Dendritic cell treated with granulocyte-macrophage colony-stimulating factor and Interleukin-4, amounts not matched to agents 40 ng/mL and 50 ng/mL, for 4 days (primary cell): ENCODE measurements at regions not wholly inside any gene's neighbourhood (a gene's known extent, or its start where the extent isn't known, plus 50 kb on each side); places are given as distances from the start of the nearest gene placed in this dataset.

Source experiments
- H3K27ac Mint-ChIP-seq: one replicate; pipeline ENCODE4 v1.8.0; 2022; ENCODE audit warnings: mild to moderate bottlenecking, mixed read lengths
- H3K27me3 Mint-ChIP-seq: one replicate; pipeline ENCODE4 v1.8.0; 2022; ENCODE audit warnings: mild to moderate bottlenecking, mixed read lengths
- H3K36me3 Mint-ChIP-seq: one replicate; pipeline ENCODE4 v1.8.0; 2022; ENCODE audit warnings: low read depth, mixed read lengths
- H3K4me1 Mint-ChIP-seq: one replicate; pipeline ENCODE4 v1.8.0; 2022; ENCODE audit warnings: low read depth, mixed read lengths
- H3K4me3 Mint-ChIP-seq: one replicate; pipeline ENCODE4 v1.8.0; 2022; ENCODE audit warnings: mild to moderate bottlenecking, moderate library complexity, mixed read lengths
- H3K9me3 Mint-ChIP-seq: one replicate; pipeline ENCODE4 v1.8.0; 2022; ENCODE audit warnings: mixed read lengths
- intact Hi-C: fragments of 100-400 bp; cut with micrococcal nuclease; formaldehyde crosslinking; loops from one replicate; pipeline ENCODE4 v1.15.0; 2022

DNA sequence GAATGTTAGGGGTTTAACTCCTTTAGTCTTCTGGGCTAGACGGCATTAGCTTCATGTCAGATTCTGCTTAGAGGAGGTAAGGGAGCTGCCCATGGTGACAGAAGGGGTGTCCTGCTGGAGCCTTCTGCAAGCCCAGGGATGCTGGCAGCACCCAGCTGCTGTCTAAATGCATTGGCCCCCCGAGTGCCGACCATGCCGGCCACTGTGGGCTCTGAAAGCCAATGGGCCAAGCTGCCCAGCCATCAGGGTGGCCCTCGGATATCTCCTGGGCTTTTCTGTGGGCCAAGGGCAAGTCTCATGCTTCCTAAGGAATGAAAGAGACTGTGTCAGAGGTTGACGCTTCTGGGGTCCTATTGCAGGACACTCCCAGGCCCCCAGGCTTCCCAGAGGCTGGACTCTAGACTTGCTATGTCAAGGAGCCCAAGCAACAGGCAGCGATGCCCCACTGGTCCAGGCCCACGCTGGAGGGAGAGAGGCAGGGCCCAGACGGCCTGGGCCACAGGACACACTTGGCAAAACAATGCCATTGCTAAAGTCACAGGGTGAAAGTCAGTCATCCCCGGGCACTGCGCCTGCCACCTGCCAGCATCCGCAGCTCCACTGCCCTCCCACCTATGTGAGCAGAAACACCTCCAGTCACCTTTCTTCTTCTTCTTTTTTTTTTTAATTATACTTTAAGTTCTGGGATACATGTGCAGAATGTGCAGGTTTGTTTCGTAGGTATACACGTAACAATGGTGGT is 160.2 kb upstream of the GPR12 start:
- H3K9me3 Mint-ChIP-seq, result no peaks in the 10 kb centered on the region
- no peaks in the 10 kb centered on the region for H3K36me3 Mint-ChIP-seq
- H3K4me3 Mint-ChIP-seq, result no peak overlapping the region
- intact Hi-C loops, result no loop called here
- H3K4me1 Mint-ChIP-seq, result no peaks in the 10 kb centered on the region
- H3K27me3 Mint-ChIP-seq, result peaks cover 5% of the 10 kb centered on the region
- no peak overlapping the region for H3K27ac Mint-ChIP-seq

DNA sequence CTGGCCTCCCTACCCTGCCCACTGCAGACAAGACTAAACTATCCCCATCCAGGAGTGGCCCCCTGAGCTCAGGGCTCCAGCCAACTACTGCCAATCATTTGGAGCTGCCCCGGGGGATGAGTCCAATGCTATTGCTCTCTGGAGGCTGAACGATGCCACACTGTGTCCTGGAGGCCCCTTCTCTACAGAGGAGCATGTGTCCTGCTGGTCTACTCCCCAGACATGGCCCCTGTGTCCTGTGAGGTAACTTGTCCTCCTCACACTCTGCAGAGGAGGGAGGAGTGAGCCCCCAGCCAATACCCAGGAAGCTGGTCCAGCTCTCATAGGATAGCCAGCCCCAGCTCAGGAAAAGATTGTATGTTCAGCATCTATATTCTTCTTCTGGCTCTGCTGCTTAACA is 159.1 kb upstream of the GPR12 start:
- peaks cover 3% of the 10 kb centered on the region for H3K4me1 Mint-ChIP-seq

DNA sequence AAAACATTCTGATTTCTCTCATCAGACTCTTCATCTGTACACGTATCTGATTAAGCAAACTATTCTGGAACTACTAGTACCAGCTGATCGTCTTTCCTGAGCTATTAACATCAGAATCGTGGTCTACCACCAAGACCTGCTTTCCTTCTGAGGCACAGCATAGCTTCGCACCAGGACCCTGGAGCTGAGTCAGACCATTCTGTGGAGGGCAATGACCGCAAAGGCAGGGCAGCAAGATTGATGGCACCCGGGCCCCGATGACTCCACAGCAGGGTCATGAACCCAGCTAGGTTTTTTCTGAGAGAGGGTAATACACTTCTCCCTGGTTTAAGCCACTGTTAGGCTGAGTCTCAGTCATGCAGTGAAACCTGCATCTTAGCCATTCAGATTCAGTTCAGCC is 158.7 kb upstream of the GPR12 start:
- peaks cover 7% of the 10 kb centered on the region for H3K4me1 Mint-ChIP-seq
- H3K27me3 Mint-ChIP-seq, result peaks cover 3% of the 10 kb centered on the region
- no peaks in the 10 kb centered on the region for H3K36me3 Mint-ChIP-seq
- no peak overlapping the region for H3K27ac Mint-ChIP-seq
- intact Hi-C loops, result no loop called here
- H3K9me3 Mint-ChIP-seq, result no peaks in the 10 kb centered on the region
- H3K4me3 Mint-ChIP-seq, result no peak overlapping the region

More for the DNA sequence above, 159.1 kb upstream of the GPR12 start:
- intact Hi-C loops, result no loop called here
- Mint-ChIP-seq H3K9me3 (no peaks in the 10 kb centered on the region), H3K27me3 (peaks cover 3% of the 10 kb centered on the region), H3K27ac (no peak overlapping the region), H3K4me3 (no peak overlapping the region), H3K36me3 (no peaks in the 10 kb centered on the region)

DNA sequence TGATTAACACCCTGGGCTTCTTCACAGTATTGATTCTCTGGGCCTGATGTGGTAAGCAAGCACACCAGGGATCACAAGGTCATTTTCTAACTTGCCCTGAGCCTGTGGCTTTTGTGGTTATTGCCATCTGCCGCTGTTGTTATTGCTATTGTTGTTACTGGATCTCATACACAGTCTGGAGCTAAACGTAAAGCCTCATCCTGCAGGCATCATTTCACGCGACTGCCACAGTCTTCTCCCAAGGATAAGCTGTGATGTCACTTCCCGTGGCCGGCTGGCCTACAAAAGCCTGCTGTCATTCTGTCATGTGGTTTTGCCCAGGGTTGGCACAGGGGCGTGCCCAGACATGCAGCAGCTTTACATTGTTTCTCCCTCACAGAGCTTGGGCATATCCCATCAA is 154.0 kb upstream of the GPR12 start:
- H3K4me3 Mint-ChIP-seq, result no peak overlapping the region
- intact Hi-C loops, result no loop called here

DNA sequence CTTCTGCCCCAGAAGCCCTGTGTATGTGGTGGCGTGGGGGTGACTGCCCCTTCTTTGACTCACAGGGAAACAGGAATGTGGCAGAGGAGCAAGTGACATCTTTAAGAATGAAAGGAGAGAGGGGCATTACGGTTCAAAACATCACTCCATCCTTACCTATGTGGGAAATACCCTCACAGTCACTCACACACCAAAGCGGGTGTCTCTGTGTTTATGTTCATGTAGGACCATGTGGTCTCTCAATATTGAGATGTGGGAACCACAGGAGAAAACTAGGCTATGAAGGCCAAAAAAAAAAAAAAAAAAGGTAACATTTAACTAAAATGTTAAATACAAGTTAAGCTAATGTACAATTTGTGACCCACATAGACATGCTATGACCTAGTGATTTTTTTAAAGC is 153.6 kb upstream of the GPR12 start:
- Mint-ChIP-seq H3K9me3 (no peaks in the 10 kb centered on the region), H3K36me3 (no peaks in the 10 kb centered on the region), H3K4me1 (peaks cover 7% of the 10 kb centered on the region), H3K4me3 (no peak overlapping the region), H3K27ac (no peak overlapping the region), H3K27me3 (no peaks in the 10 kb centered on the region)
- intact Hi-C loops, result no loop called here

More for the DNA sequence above, 154.0 kb upstream of the GPR12 start:
- H3K27ac Mint-ChIP-seq, result no peak overlapping the region
- no peaks in the 10 kb centered on the region for H3K36me3 Mint-ChIP-seq
- no peaks in the 10 kb centered on the region for H3K27me3 Mint-ChIP-seq
- no peaks in the 10 kb centered on the region for H3K9me3 Mint-ChIP-seq
- H3K4me1 Mint-ChIP-seq, result peaks cover 7% of the 10 kb centered on the region

DNA sequence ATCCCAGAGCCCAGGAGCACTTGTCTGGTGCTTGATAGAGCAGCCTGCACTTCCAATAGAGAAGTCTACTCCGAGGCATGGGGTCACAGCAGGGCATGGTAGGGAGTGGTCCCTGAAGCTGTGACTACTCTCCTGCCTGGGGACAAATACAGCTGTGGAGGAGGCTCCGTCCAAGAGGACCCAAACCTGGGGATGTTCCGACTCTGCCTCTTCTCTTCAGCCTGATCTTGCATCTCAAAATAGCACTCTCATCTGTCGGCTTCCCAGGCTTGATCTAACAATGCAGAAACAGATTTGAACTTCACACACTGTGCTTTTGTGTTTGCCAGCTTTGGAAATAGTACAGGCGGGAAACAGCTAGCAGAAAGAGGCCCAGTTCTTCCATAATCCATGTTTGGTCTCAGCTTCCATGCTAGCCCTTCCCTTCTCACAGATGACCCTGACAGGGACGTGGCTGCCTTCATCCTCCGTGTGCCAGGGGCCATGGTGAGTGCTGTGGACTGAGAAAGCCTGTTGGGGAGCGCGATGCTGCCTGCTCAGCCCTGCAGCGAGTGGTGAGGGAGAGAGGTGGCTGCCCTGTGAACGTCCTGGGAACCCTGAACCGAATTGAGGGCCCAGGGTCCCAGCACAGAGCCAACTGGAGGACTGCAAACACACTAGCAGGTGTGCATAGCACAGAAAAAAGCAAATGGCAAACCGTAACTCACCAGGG is 150.3 kb upstream of the GPR12 start:
- H3K4me3 Mint-ChIP-seq, result no peak overlapping the region
- H3K36me3 Mint-ChIP-seq, result no peaks in the 10 kb centered on the region
- intact Hi-C loops, result no loop called here
- H3K27me3 Mint-ChIP-seq, result peaks cover 5% of the 10 kb centered on the region
- no peaks in the 10 kb centered on the region for H3K9me3 Mint-ChIP-seq
- peaks cover 7% of the 10 kb centered on the region for H3K4me1 Mint-ChIP-seq
- no peak overlapping the region for H3K27ac Mint-ChIP-seq

DNA sequence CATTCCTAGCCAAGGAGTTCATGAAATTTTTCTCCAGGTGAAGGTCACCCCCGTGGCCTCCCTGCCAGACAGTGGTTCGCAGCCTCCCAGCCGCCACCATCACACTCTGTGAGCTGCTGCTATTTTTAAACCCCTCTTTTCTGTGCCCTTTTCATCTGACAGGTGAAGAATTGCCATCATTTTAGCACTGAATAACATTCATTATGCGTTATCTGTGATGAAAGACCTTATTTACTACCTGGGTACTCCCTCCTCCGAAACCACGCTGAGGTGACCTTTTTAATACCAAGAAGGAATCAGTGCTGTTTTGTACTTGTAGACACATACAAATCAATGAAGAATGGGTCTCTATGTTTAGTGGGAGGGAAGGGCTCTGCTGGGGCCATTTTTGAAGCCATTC is 148.9 kb upstream of the GPR12 start:
- Mint-ChIP-seq H3K4me3 (no peak overlapping the region), H3K27me3 (peaks cover 5% of the 10 kb centered on the region), H3K36me3 (no peaks in the 10 kb centered on the region), H3K27ac (no peak overlapping the region), H3K4me1 (peaks cover under 1% of the 10 kb centered on the region), H3K9me3 (no peaks in the 10 kb centered on the region)
- intact Hi-C loops, result no loop called here

DNA sequence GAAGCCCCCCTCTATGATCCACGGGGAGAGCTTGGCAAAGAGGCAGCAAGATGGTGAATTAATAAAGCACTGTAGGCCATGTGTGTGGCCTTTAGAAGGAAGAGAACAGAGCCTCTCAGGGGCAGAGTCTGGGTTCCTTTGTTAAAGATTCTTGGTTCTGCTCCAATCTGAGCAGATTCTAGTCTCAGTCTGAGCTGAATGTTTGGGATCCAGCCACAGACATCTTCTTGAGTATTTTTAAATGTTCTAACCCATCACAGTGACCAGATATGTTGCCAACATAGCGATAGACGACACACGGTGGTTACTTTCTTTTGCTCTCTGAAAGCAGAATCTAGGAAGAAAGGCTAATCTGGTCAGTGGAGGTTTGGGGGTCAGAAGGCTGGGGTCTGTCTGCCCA is 147.5 kb upstream of the GPR12 start:
- H3K36me3 Mint-ChIP-seq, result no peaks in the 10 kb centered on the region
- intact Hi-C loops, result no loop called here
- H3K27ac Mint-ChIP-seq, result no peak overlapping the region
- no peak overlapping the region for H3K4me3 Mint-ChIP-seq
- H3K9me3 Mint-ChIP-seq, result no peaks in the 10 kb centered on the region
- no peaks in the 10 kb centered on the region for H3K4me1 Mint-ChIP-seq
- peaks cover 5% of the 10 kb centered on the region for H3K27me3 Mint-ChIP-seq

DNA sequence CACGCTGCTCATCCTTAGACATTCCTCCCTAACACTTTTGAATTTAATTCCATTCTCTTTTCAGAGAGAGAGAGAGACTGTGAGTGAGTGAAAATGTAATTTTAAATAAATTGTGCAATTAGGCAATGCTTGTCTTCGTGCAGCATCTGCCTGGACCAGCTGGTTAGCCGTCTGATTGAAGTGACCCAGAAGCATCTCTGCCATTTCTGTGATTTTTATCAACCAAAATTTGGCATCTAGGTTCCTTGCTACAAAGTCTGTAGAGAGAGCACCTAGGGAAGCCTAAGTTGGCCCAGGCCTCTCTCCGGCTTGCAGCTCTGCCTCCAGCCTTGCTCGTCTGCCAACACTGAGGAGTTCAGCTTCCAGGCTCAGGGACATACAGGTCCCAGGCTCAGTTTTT is 138.6 kb upstream of the GPR12 start:
- peaks cover 15% of the 10 kb centered on the region for H3K27me3 Mint-ChIP-seq
- H3K4me1 Mint-ChIP-seq, result no peaks in the 10 kb centered on the region
- H3K4me3 Mint-ChIP-seq, result no peak overlapping the region
- intact Hi-C loops, result no loop called here
- no peak overlapping the region for H3K27ac Mint-ChIP-seq
- no peaks in the 10 kb centered on the region for H3K9me3 Mint-ChIP-seq
- H3K36me3 Mint-ChIP-seq, result no peaks in the 10 kb centered on the region

DNA sequence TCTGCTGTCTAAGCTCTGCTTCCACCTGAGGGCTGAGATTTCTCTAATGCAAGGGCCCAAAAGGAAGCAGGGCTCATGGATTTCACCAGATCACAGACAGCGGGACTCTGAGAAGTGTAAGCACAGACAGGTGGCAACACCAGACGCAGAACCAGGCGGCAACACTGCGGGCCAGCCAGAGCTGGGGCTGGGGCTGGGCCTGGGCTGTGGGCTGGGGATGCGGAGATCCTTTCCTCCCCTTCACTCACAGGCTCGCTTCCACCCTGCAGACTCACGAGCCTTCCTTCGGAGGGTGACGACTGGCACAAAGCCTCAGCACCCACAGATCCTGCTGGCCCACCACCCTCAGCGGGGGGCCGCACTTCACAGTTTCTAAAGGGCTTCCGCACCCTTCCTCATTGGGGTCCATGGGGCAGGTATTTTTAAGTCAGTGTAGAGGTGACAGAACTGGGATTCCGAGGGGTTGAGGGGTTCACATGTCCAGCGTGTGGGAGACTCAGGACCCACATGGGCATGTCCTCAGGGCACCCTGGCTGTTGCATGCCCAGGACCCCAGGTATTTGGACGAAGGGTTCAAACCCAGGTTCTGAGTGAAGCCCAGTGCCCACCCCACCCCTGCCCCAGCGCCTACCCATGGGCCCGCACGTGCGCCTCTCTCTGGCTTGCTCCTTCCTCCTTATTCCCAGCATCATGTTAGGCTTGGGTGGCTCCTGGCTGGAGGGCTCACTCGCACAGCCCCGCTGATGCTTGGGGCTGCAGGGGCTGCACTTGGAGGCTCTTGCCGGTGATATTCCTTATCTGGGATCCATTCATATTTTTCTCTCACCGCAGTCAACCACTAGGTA is 137.3 kb upstream of the GPR12 start:
- peaks cover 19% of the 10 kb centered on the region for H3K27me3 Mint-ChIP-seq
- no peaks in the 10 kb centered on the region for H3K4me1 Mint-ChIP-seq
- intact Hi-C loops, result no loop called here
- no peak overlapping the region for H3K27ac Mint-ChIP-seq
- H3K9me3 Mint-ChIP-seq, result no peaks in the 10 kb centered on the region
- no peaks in the 10 kb centered on the region for H3K36me3 Mint-ChIP-seq
- H3K4me3 Mint-ChIP-seq, result no peak overlapping the region

DNA sequence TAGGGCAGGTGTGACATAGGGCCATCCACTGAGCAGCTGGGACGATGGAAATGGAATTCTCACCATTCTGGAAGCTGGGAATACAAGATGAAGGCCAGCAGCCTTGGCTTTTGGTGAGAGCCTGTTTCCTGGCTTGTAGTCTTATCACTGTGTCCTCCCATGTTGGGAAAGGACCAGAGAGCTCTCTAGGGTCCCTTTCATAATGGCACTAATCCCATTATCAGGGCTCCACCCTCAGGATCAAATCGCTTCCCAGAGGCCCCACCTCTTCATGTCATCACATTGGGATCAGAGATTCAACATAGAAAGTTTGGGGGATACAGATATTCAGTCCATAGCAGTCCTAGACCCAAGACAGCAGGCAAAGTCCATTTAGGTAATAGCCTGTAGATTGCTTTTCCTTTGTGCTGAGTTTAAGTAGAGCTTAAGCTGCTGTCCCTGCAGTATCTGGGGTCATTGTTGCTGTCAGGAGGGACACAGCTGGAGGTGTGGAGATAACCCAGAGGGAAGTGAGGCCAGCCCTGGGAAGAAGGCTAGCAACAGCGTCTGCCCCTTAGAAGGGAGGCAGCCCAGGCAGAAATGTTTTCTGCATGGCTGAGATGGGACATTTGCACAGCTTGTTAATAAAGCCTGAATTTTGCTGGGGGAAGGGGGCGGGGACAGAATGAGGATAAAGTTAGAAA is 136.5 kb upstream of the GPR12 start:
- peaks cover 19% of the 10 kb centered on the region for H3K27me3 Mint-ChIP-seq
- no peak overlapping the region for H3K27ac Mint-ChIP-seq
- H3K4me1 Mint-ChIP-seq, result no peaks in the 10 kb centered on the region
- H3K36me3 Mint-ChIP-seq, result no peaks in the 10 kb centered on the region
- intact Hi-C loops, result no loop called here
- no peak overlapping the region for H3K4me3 Mint-ChIP-seq
- no peaks in the 10 kb centered on the region for H3K9me3 Mint-ChIP-seq

DNA sequence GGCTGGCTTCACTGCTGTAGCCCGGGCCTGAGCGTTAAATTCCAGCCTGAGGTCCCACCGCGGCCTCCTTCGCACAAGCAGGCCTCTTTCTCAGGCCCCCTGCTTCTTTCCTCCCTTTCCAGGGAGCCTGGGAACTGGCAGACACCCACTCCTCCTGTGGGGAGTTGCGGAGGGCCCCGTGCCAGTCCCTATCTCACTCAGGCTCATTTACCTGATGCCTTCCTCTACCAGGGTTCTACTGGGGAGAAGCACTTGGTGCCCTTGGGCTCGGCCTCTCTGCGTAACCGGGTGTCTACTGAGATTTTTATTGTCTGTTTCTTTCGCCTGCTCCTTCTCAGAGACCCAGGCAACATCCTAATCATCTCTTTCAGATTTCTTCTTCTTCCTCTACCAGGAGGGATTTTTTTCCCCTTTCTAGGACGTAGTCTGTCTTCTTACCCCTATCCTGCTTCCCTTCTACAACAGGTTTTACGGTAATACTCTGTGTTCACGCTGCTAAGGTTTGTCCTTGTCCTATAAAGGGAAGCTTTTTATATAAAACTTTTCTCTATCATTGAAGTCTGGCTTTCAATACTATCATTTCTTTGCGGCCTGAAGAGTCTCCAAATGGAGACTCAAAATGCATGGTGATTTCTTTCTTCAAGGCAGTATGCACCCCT is 135.4 kb upstream of the GPR12 start:
- peaks cover 21% of the 10 kb centered on the region for H3K27me3 Mint-ChIP-seq
- intact Hi-C loops, result no loop called here
- no peaks in the 10 kb centered on the region for H3K36me3 Mint-ChIP-seq
- no peaks in the 10 kb centered on the region for H3K4me1 Mint-ChIP-seq
- no peak overlapping the region for H3K4me3 Mint-ChIP-seq
- no peak overlapping the region for H3K27ac Mint-ChIP-seq
- no peaks in the 10 kb centered on the region for H3K9me3 Mint-ChIP-seq

DNA sequence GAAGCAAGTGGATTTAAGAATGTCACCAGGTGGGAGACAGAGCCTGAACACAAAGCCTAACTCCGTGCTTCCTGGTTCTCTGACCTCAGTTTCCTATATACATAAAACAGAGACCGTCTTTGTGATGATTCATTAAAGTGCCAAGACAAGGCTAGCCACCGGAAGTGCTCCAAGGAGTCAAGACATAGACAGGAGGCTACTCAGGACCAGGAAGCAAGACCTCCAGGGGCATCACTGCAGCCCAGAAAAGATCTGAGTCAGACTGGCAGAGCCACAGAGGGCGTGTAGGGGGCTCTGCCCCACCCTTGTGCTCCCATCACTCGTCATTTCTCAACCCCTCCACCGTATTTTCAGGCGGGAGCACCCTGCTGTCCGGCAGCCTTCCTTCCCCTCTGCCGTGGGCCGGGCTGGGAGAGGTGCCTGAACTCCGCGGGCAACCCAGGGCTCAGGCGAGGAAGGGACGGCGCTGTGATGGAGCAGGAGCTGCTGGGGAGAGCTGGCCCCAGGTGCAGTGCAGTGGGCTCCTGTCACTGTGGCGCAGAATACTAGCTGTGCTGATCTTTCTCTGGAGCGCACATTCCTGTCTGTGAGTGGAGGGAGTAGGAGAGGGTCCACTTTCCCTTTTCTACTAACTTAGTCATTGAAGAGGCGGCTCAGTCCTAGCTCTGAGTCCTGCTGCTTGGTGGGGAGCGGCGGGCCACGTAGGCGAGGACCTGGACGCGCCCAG is 134.7 kb upstream of the GPR12 start:
- Mint-ChIP-seq H3K36me3 (no peaks in the 10 kb centered on the region), H3K27ac (no peak overlapping the region), H3K4me3 (no peak overlapping the region), H3K27me3 (peaks cover 23% of the 10 kb centered on the region), H3K4me1 (no peaks in the 10 kb centered on the region), H3K9me3 (no peaks in the 10 kb centered on the region)
- intact Hi-C loops, result no loop called here
